NCI-H1436 treated with DMSO at 0.1 percent for 48 hours (cell line): ENCODE measurements at regions not wholly inside any gene's neighbourhood (a gene's known extent, or its start where the extent isn't known, plus 50 kb on each side); places are given as distances from the start of the nearest gene placed in this dataset.

Experiments used
- DNase-seq: peaks from one replicate; lab custom pipeline; 2025; lab: John Stamatoyannopoulos, UW

DNA sequence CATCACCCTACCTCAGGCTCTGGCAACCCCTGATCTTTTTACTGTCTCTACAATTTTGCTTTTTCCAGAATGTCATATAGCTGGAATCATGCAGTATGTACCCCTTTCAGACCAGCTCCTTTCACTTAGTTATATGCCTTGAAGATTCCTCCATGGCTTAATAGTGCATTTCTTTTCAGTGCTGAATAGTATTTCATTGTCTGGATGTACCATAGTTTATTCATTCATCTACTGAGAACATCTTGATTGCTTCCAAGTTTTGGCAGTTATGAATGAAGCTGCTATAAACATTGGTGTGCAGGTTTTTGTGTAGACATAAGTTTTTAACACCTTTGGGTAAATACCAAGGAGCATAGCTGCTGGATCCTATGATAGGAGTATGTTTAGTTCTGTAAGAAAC lies 50.8 kb upstream of the ANP32A start:
- DNase-seq, result no peak

GRCh38 chr15:68874788-68875187 lies 54.1 kb upstream of the ANP32A start:
- DNase-seq, result no peak

GRCh38 chr15:68875377-68876116 lies 54.8 kb upstream of the SPESP1 start:
- peak; percentile 22 for DNase-seq

DNA sequence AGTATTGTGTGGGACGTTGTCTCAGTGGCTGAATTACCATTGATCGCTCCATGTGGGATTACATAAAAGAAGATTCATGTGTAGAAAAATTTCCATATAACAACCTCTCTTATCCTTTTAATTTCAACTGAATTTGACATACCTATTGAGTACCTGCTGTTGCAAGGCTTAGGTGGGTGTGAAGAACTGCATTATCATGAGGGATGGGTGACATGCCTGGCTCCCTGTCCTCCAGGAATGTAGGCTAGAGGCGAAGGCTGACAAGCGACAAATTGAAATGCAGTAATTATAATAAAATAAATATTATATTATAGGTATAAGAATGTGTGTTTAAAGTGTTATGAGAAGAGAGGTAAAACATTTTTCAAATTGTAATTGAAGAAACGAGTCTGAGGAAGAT lies 52.7 kb upstream of the SPESP1 start:
- DNase-seq, result no peak

DNA sequence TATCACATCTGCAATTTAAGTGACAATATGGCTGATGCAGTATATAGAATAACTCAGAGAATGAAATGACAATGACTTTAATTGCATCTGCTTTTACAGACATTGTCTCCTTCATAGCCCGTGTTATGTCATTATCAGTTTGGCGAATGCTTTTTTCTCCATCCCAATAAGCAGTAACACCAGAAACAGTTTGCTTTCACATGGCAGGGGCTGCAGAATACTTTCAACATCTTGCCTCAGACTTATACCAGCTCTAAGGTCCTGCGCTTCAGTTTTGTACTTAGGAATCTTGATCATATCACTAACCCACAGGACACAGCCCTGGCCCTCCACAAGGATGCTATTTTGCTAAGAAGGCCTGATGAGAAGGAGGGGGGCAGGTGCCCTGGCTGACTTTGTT lies 49.9 kb upstream of the SPESP1 start:
- DNase-seq, result no peak
